HEK293 (cell line): ENCODE measurements at regions not wholly inside any gene's neighbourhood (a gene's known extent, or its start where the extent isn't known, plus 50 kb on each side); places are given as distances from the start of the nearest gene placed in this dataset.
A peak's percentile ranks its signal among the peaks of the same experiment; 100 is the strongest.

Source experiments
- ATF2 ChIP-seq: fragments of 450-650 bp; formaldehyde crosslinking; IDR thresholded peaks from 2 replicates; pipeline ENCODE4 v1.5.1; 2016; ENCODE audit warnings: missing biosample characterization, missing genetic modification characterization, low read depth
- CTCF ChIP-seq: fragments of 450-650 bp; formaldehyde crosslinking; IDR thresholded peaks from 2 replicates; pipeline ENCODE4 v1.5.1; 2016; ENCODE audit warnings: missing biosample characterization, missing genetic modification characterization
- HOXC10 ChIP-seq: sonication (generic); formaldehyde crosslinking; IDR thresholded peaks from 2 replicates; pipeline ENCODE4 v1.8.1; 2023; ENCODE audit warnings: mild to moderate bottlenecking, missing genetic modification reagents
- PRDM10 ChIP-seq: fragments of 450-650 bp; formaldehyde crosslinking; IDR thresholded peaks from 2 replicates; pipeline ENCODE4 v1.5.1; 2016; ENCODE audit warnings: missing biosample characterization, missing genetic modification characterization
- SETDB1 ChIP-seq: IDR thresholded peaks from one replicate; pipeline ENCODE4 v1.6.1; 2017; ENCODE audit warnings: mild to moderate bottlenecking, low read length, moderate library complexity, mixed read lengths; ENCODE audit not compliant: insufficient read length
- SP2 ChIP-seq: fragments of 450-650 bp; formaldehyde crosslinking; IDR thresholded peaks from 2 replicates; pipeline ENCODE4 v1.5.1; 2016; ENCODE audit warnings: missing biosample characterization, missing genetic modification characterization
- YY1 ChIP-seq: fragments of 450-650 bp; formaldehyde crosslinking; IDR thresholded peaks from 2 replicates; pipeline ENCODE4 v1.5.1; 2018; ENCODE audit warnings: missing biosample characterization, missing genetic modification characterization
- ZBTB20 ChIP-seq: fragments of 450-650 bp; formaldehyde crosslinking; IDR thresholded peaks from 2 replicates; pipeline ENCODE4 v1.5.1; 2016; ENCODE audit warnings: missing biosample characterization, missing genetic modification characterization
- ZNF18 ChIP-seq: fragments of 450-650 bp; formaldehyde crosslinking; IDR thresholded peaks from 2 replicates; pipeline ENCODE4 v1.5.1; 2016; ENCODE audit warnings: missing biosample characterization, missing genetic modification characterization
- ZNF280D ChIP-seq: fragments of 450-650 bp; formaldehyde crosslinking; IDR thresholded peaks from 2 replicates; pipeline ENCODE4 v1.5.1; 2016; ENCODE audit warnings: missing biosample characterization, missing genetic modification characterization
- ZNF311 ChIP-seq: fragments of 450-650 bp; formaldehyde crosslinking; IDR thresholded peaks from 2 replicates; pipeline ENCODE4 v1.5.1; 2017; ENCODE audit warnings: missing biosample characterization, missing genetic modification characterization, borderline replicate concordance
- ZNF341 ChIP-seq: fragments of 450-650 bp; formaldehyde crosslinking; IDR thresholded peaks from 2 replicates; pipeline ENCODE4; 2016; ENCODE audit warnings: low read depth, missing biosample characterization, missing genetic modification characterization

GRCh38 chr17:27701963-27702362 is 71.0 kb downstream of the LGALS9 start:
- TF ChIP-seq CTCF (tag by site-specific recombination) (no peak), SP2 (tag by site-specific recombination) (no peak), ATF2 (tag by site-specific recombination) (no peak), HOXC10 (no peak), ZNF280D (tag by site-specific recombination) (no peak), ZNF341 (tag by site-specific recombination) (no peak), SETDB1 (peak; percentile 72), ZNF311 (no peak), PRDM10 (tag by site-specific recombination) (no peak), YY1 (tag by site-specific recombination) (no peak), ZNF18 (tag by site-specific recombination) (no peak), ZBTB20 (tag by site-specific recombination) (no peak)
